K562 (cell line): ENCODE measurements at regions not wholly inside any gene's neighbourhood (a gene's known extent, or its start where the extent isn't known, plus 50 kb on each side); places are given as distances from the start of the nearest gene placed in this dataset.

ENCODE experiments used
- ATAC-seq: fragments of 200-7000 bp; cut with Tn5 transposase; 3 replicates; pipeline ENCODE4 v1.9.1; 2020; ENCODE audit warnings: moderate library complexity
- BruUV-seq: library from RNA; stranded (reverse); fragments of 400-500 nt; replicated peaks from 2 replicates; lab custom pipeline; 2021; lab: Mats Ljungman, UMichigan
- CTCF ChIA-PET: fragments of 300-600 bp; formaldehyde crosslinking; extraction: SDS; loops from one replicate; lab custom pipeline; 2021; ENCODE audit warnings: low intra/inter-chr PET ratio; lab: Yijun Ruan, JAX
- POLR2A ChIA-PET: fragments of 300-600, 350-650 bp; sonication (Branson Sonifier 250); formaldehyde crosslinking; extraction: SDS; loops from one replicate; lab custom pipeline; 2021; ENCODE audit warnings: antibody characterized with exemption, inconsistent platforms; lab: Yijun Ruan, JAX
- DNase-seq, 4 experiments: peaks; one replicate each; pipeline versions ENCODE4 v3.0.0 to v3.0.0-alpha.2; 2011 to 2018; ENCODE audit warnings: low spot score in 3 of 4, mixed read lengths in 3 of 4; ENCODE audit errors: extremely low read depth in 1 of 4
- FAIRE-seq: peaks from 2 replicates; lab custom pipeline; 2011; peaks lifted over from hg19 to GRCh38; lab: Jason Lieb, UNC
- H2AFZ ChIP-seq: 2 replicates; pipeline ENCODE4 v1.6.0; 2011; ENCODE audit warnings: low read depth, low read length, control low read depth, inconsistent platforms
- H3K27ac ChIP-seq: fragments of 200-600 bp; 3 replicates; pipeline ENCODE4 v1.8.0; 2011; ENCODE audit warnings: low read depth, mild to moderate bottlenecking, control low read depth, inconsistent platforms, low read length, moderate library complexity, mixed read lengths; ENCODE audit errors: extremely low read depth
- H3K27me3 ChIP-seq, 2 experiments: fragments of 300-600 bp in 1 of 2; 2 replicates in 1 of 2; 3 replicates in 1 of 2; pipeline versions ENCODE4 v1.6.0 to v1.8.0; 2011; ENCODE audit warnings: inconsistent platforms in 2 of 2, low read length in 2 of 2, mild to moderate bottlenecking in 1 of 2, mixed read lengths in 1 of 2, moderate library complexity in 1 of 2; ENCODE audit not compliant: control insufficient read depth in 2 of 2, insufficient read depth in 2 of 2
- H3K36me3 ChIP-seq: fragments of 300-600 bp; 3 replicates; pipeline ENCODE4 v1.8.0; 2011; ENCODE audit warnings: mild to moderate bottlenecking, low read length, inconsistent platforms; ENCODE audit not compliant: control insufficient read depth, insufficient read depth
- H3K4me1 ChIP-seq, 2 experiments: fragments of 200-600 bp in 1 of 2; replicated peaks in 1 of 2; 2 replicates in 1 of 2; 3 replicates in 1 of 2; pipeline versions ENCODE4 v1.5.1 to v1.8.0; 2011; ENCODE audit warnings: inconsistent platforms in 2 of 2, low read length in 2 of 2, mild to moderate bottlenecking in 1 of 2, mixed read lengths in 1 of 2, moderate library complexity in 1 of 2; ENCODE audit not compliant: control insufficient read depth in 2 of 2, insufficient read depth in 2 of 2
- H3K4me2 ChIP-seq: 2 replicates; pipeline ENCODE4 v1.6.1; 2011; ENCODE audit warnings: low read length, control low read depth, inconsistent platforms, mixed read lengths; ENCODE audit not compliant: insufficient read depth
- H3K4me3 ChIP-seq: fragments of 200-600 bp; sonication (generic), shearing (Covaris generic); 2 replicates; pipeline ENCODE4 v1.5.1; 2016; ENCODE audit warnings: control low read depth, inconsistent platforms
- H3K79me2 ChIP-seq: fragments of 200-600 bp; 3 replicates; pipeline ENCODE4 v1.8.0; 2011; ENCODE audit warnings: low read length, inconsistent platforms; ENCODE audit not compliant: control insufficient read depth, insufficient read depth
- H3K9ac ChIP-seq, 2 experiments: 2 replicates each; pipeline versions ENCODE4 v1.6.0 to v1.6.1; 2011; ENCODE audit warnings: low read depth in 2 of 2, low read length in 2 of 2, control low read depth in 1 of 2, inconsistent platforms in 1 of 2, mild to moderate bottlenecking in 1 of 2, mixed read lengths in 1 of 2; ENCODE audit not compliant: insufficient read depth in 1 of 2
- H3K9me1 ChIP-seq: one replicate; pipeline ENCODE4 v1.6.0; 2011; ENCODE audit warnings: inconsistent platforms, mild to moderate bottlenecking, low read length, moderate library complexity; ENCODE audit not compliant: control insufficient read depth, insufficient read depth
- H3K9me3 ChIP-seq: replicated peaks from 2 replicates; pipeline ENCODE4 v1.5.1; 2011; ENCODE audit warnings: low read depth, low read length, inconsistent platforms; ENCODE audit not compliant: control insufficient read depth, insufficient read depth
- H4K20me1 ChIP-seq: replicated peaks from 2 replicates; pipeline ENCODE4 v1.6.1; 2011; ENCODE audit warnings: low read length, inconsistent platforms, mixed read lengths; ENCODE audit not compliant: control insufficient read depth, insufficient read depth
- ARID1B ChIP-seq: fragments of 450-650 bp; IDR thresholded peaks from 2 replicates; pipeline ENCODE4 v1.6.1; 2016; ENCODE audit warnings: antibody characterized with exemption, mild to moderate bottlenecking, inconsistent platforms
- C11orf30 ChIP-seq: fragments of 450-650 bp; IDR thresholded peaks from 2 replicates; pipeline ENCODE4 v1.6.1; 2016; ENCODE audit warnings: low read depth, mild to moderate bottlenecking
- CTBP1 ChIP-seq: fragments of 450-650 bp; IDR thresholded peaks from 2 replicates; pipeline ENCODE4 v1.6.1; 2016; ENCODE audit warnings: borderline replicate concordance
- EP400 ChIP-seq: fragments of 450-650 bp; IDR thresholded peaks from 2 replicates; pipeline ENCODE4 v1.6.1; 2017; ENCODE audit warnings: antibody characterized with exemption, mild to moderate bottlenecking, moderate library complexity
- MAFF ChIP-seq: IDR thresholded peaks from 2 replicates; pipeline ENCODE4 v1.6.1; 2012; ENCODE audit warnings: low read length, improper control_type of control experiment
- MLX ChIP-seq, 2 experiments: fragments of 450-650 bp in 1 of 2; sonication (generic) in 1 of 2; formaldehyde crosslinking; conservative IDR thresholded peaks; 2 replicates each; pipeline versions ENCODE4 v1.4.0 to v1.8.1; 2020 to 2022; ENCODE audit warnings: mild to moderate bottlenecking in 1 of 2, missing genetic modification reagents in 1 of 2
- NFE2 ChIP-seq: IDR thresholded peaks from 2 replicates; pipeline ENCODE4 v1.6.1; 2014; ENCODE audit warnings: antibody characterized with exemption, low read depth
- RUNX1 ChIP-seq: sonication (generic); IDR thresholded peaks from 2 replicates; pipeline ENCODE4 v1.6.1; 2016; ENCODE audit warnings: antibody characterized with exemption, low read depth
- SMARCE1 ChIP-seq: fragments of 450-650 bp; IDR thresholded peaks from 2 replicates; pipeline ENCODE4 v1.7.1; 2016; ENCODE audit warnings: mild to moderate bottlenecking
- TEAD4 ChIP-seq, 2 experiments: sonication (generic) in 1 of 2; formaldehyde crosslinking in 1 of 2; IDR thresholded peaks; 2 replicates each; pipeline versions ENCODE4 v1.6.1 to v1.8.0; 2012 to 2022; ENCODE audit warnings: borderline replicate concordance in 1 of 2, inconsistent platforms in 1 of 2, low read length in 1 of 2, mild to moderate bottlenecking in 1 of 2, missing genetic modification reagents in 1 of 2
- TRIM24 ChIP-seq, 2 experiments: fragments of 450-650 bp; IDR thresholded peaks; 2 replicates each; pipeline ENCODE4 v1.6.1; 2016
- ZEB2 ChIP-seq: fragments of 450-650 bp; IDR thresholded peaks from 2 replicates; pipeline ENCODE4 v1.6.1; 2016
- ZNF316 ChIP-seq: fragments of 450-650 bp; IDR thresholded peaks from 2 replicates; pipeline ENCODE4 v1.6.1; 2016
- WGBS: fragments of 100-300 bp; shearing (Covaris generic); methylation state at CpG from one replicate; pipeline ENCODE4 v1.1.6; 2016; ENCODE audit warnings: low coverage, mixed read lengths; ENCODE audit not compliant: insufficient coverage; ENCODE audit errors: missing lambda C conversion rate; 5-methylcytosine and 5-hydroxymethylcytosine counted together
- in situ Hi-C: fragments of 300-500 bp; cut with MboI; formaldehyde crosslinking; loops from 4 replicates; pipeline ENCODE4 v1.15.0; 2018; ENCODE audit warnings: inconsistent platforms, mixed read lengths
- intact Hi-C: fragments of 100-400 bp; cut with micrococcal nuclease; formaldehyde crosslinking; loops from 2 replicates; pipeline ENCODE4 v1.14.2; 2022
- TF ChIP-seq, protein P1 (sequence below): fragments of 250-450 bp; sonication (Bioruptor Pico); IDR thresholded peaks from 2 replicates; pipeline ENCODE4 v1.8.0; 2022; ENCODE audit warnings: moderate library complexity, mild to moderate bottlenecking, inconsistent platforms

GRCh38 chr5:105593011-105593760 lies 2030.6 kb upstream of the NUDT12 start (continued):
- TF ChIP-seq TEAD4 (IDR thresholded peaks at IDR 0.05; ENCODE audit: low read length) (peak; percentile 42; the same call in 1 of the 2 replicates), TEAD4 (CRISPR knock-in tag; IDR thresholded peaks at IDR 0.05; ENCODE audit: borderline replicate concordance) (no peak), SMARCE1 (0 out of 2 replicates have a peak, but pooled peaks have one; percentile 24)
- TF ChIP-seq, protein P1, sequence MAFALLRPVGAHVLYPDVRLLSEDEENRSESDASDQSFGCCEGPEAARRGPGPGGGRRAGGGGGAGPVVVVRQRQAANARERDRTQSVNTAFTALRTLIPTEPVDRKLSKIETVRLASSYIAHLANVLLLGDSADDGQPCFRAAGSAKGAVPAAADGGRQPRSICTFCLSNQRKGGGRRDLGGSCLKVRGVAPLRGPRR, result no peak

GRCh38 chr5:105587963-105588662 lies 2025.5 kb upstream of the NUDT12 start:
- POLR2A ChIA-PET, result no interaction called here
- Histone ChIP-seq H3K36me3 (no peaks in the 10 kb centered on the region), H3K4me3 (no peak overlapping the region), H3K79me2 (no peaks in the 10 kb centered on the region), H3K4me1 (no peaks in the 10 kb centered on the region), H3K4me2 (peak overlapping the region; percentile 27; the same call in 1 of the 2 replicates), H3K27me3 (no peaks in the 10 kb centered on the region), H3K9me1 (no peaks in the 10 kb centered on the region), H4K20me1 (no peaks in the 10 kb centered on the region), H3K9ac (no peak overlapping the region; a peak in 1 of 4 replicates), H3K27ac (peak overlapping the region; percentile 62), H2AFZ (peak overlapping the region; percentile 68), H3K9me3 (no peaks in the 10 kb centered on the region)
- intact Hi-C loops (no loop called here), in situ Hi-C loops (no loop called here)
- 0% methylated on average over 6 of the region's 6 CpGs for WGBS
- CTCF ChIA-PET, result no interaction called here
- ATAC-seq (peak; percentile 92), FAIRE-seq (peak; percentile 72), DNase-seq (peak in 2 of 4 experiments; percentile 13 to 60)
- BruUV-seq, result no TSS peak
- TF ChIP-seq EP400 (0 out of 2 replicates have a peak, but pooled peaks have one; percentile 8), CTBP1 (peak; percentile 23; the same call in 1 of the 2 replicates), RUNX1 (no peak), ZEB2 (peak; percentile 54), NFE2 (peak; percentile 91), MAFF (peak; percentile 50; the same call in 1 of the 2 replicates), C11orf30 (peak; percentile 84), MLX (CRISPR knock-in tag; conservative IDR thresholded peaks at IDR 0.05) (no peak), ARID1B (0 out of 2 replicates have a peak, but pooled peaks have one; percentile 28), TRIM24 (IDR thresholded peaks at IDR 0.05) (0 out of 4 replicates have a peak, but pooled peaks of 1 of the 2 experiments have one; percentile 11), ZNF316 (peak; percentile 92)
